HEK293 (cell line): ENCODE measurements at regions not wholly inside any gene's neighbourhood (a gene's known extent, or its start where the extent isn't known, plus 50 kb on each side); places are given as distances from the start of the nearest gene placed in this dataset.

Experiments used
- GLIS1 ChIP-seq: fragments of 450-650 bp; formaldehyde crosslinking; IDR thresholded peaks from 2 replicates; pipeline ENCODE4 v1.5.1; 2016; ENCODE audit warnings: missing biosample characterization, missing genetic modification characterization
- HOXA7 ChIP-seq: sonication (generic); formaldehyde crosslinking; IDR thresholded peaks from 2 replicates; pipeline ENCODE4 v1.8.1; 2022; ENCODE audit warnings: missing genetic modification reagents, borderline replicate concordance
- MEIS1 ChIP-seq: sonication (generic); formaldehyde crosslinking; IDR thresholded peaks from 2 replicates; pipeline ENCODE4 v1.8.1; 2022; ENCODE audit warnings: missing genetic modification reagents, mild to moderate bottlenecking, borderline replicate concordance
- PRDM1 ChIP-seq: fragments of 450-650 bp; formaldehyde crosslinking; IDR thresholded peaks from 2 replicates; pipeline ENCODE4; 2016; ENCODE audit warnings: missing biosample characterization, missing genetic modification characterization
- PRDM6 ChIP-seq: fragments of 450-650 bp; formaldehyde crosslinking; IDR thresholded peaks from 2 replicates; pipeline ENCODE4 v1.5.1; 2017; ENCODE audit warnings: missing biosample characterization, missing genetic modification characterization
- REST ChIP-seq: fragments of 450-650 bp; formaldehyde crosslinking; IDR thresholded peaks from 2 replicates; pipeline ENCODE4 v1.5.1; 2016; ENCODE audit warnings: missing biosample characterization, missing genetic modification characterization
- SP2 ChIP-seq: fragments of 450-650 bp; formaldehyde crosslinking; IDR thresholded peaks from 2 replicates; pipeline ENCODE4 v1.5.1; 2016; ENCODE audit warnings: missing biosample characterization, missing genetic modification characterization
- TRIM28 ChIP-seq: IDR thresholded peaks from 2 replicates; pipeline ENCODE4 v1.6.1; 2011; ENCODE audit warnings: low read length, control low read depth, borderline replicate concordance
- TSHZ1 ChIP-seq: fragments of 450-650 bp; formaldehyde crosslinking; IDR thresholded peaks from 2 replicates; pipeline ENCODE4 v1.5.1; 2016; ENCODE audit warnings: missing biosample characterization, missing genetic modification characterization, borderline replicate concordance
- ZBTB11 ChIP-seq: fragments of 450-650 bp; formaldehyde crosslinking; conservative IDR thresholded peaks from 2 replicates; pipeline ENCODE4 v1.5.1; 2016; ENCODE audit warnings: low read depth, missing biosample characterization, missing genetic modification characterization
- ZEB2 ChIP-seq: fragments of 450-650 bp; formaldehyde crosslinking; IDR thresholded peaks from 2 replicates; pipeline ENCODE4 v1.5.1; 2016; ENCODE audit warnings: missing biosample characterization, missing genetic modification characterization
- ZFP69B ChIP-seq: fragments of 450-650 bp; formaldehyde crosslinking; IDR thresholded peaks from 2 replicates; pipeline ENCODE4 v1.5.1; 2016; ENCODE audit warnings: missing biosample characterization, missing genetic modification characterization
- ZIC2 ChIP-seq: fragments of 450-650 bp; formaldehyde crosslinking; IDR thresholded peaks from 2 replicates; pipeline ENCODE4 v1.5.1; 2016; ENCODE audit warnings: missing biosample characterization, missing genetic modification characterization
- ZNF19 ChIP-seq: fragments of 450-650 bp; formaldehyde crosslinking; IDR thresholded peaks from 2 replicates; pipeline ENCODE4; 2016; ENCODE audit warnings: missing biosample characterization, missing genetic modification characterization, low read depth
- ZNF280D ChIP-seq: fragments of 450-650 bp; formaldehyde crosslinking; IDR thresholded peaks from 2 replicates; pipeline ENCODE4 v1.5.1; 2016; ENCODE audit warnings: missing biosample characterization, missing genetic modification characterization
- ZNF571 ChIP-seq: fragments of 450-650 bp; formaldehyde crosslinking; IDR thresholded peaks from 2 replicates; pipeline ENCODE4 v1.5.0; 2017; ENCODE audit warnings: missing biosample characterization, missing genetic modification characterization
- ZNF596 ChIP-seq: fragments of 450-650 bp; IDR thresholded peaks from 2 replicates; pipeline ENCODE4 v1.5.0; 2018; ENCODE audit warnings: missing biosample characterization, mild to moderate bottlenecking, missing genetic modification characterization, moderate library complexity
- ZNF701 ChIP-seq: fragments of 450-650 bp; formaldehyde crosslinking; IDR thresholded peaks from 2 replicates; pipeline ENCODE4 v1.5.1; 2016; ENCODE audit warnings: missing biosample characterization, missing genetic modification characterization
- ZNF768 ChIP-seq: fragments of 450-650 bp; formaldehyde crosslinking; IDR thresholded peaks from 2 replicates; pipeline ENCODE4 v1.5.1; 2018; ENCODE audit warnings: missing biosample characterization, mild to moderate bottlenecking, missing genetic modification characterization
- ZNF776 ChIP-seq: fragments of 450-650 bp; formaldehyde crosslinking; IDR thresholded peaks from 2 replicates; pipeline ENCODE4 v1.5.0; 2017; ENCODE audit warnings: missing biosample characterization, missing genetic modification characterization, borderline replicate concordance
- ZNF792 ChIP-seq: fragments of 450-650 bp; formaldehyde crosslinking; IDR thresholded peaks from 2 replicates; pipeline ENCODE4 v1.5.1; 2016; ENCODE audit warnings: missing biosample characterization, missing genetic modification characterization
- ZSCAN23 ChIP-seq: fragments of 450-650 bp; formaldehyde crosslinking; IDR thresholded peaks from 2 replicates; pipeline ENCODE4 v1.5.1; 2016; ENCODE audit warnings: missing biosample characterization, missing genetic modification characterization
- TF ChIP-seq, protein P1 (sequence below): fragments of 450-650 bp; formaldehyde crosslinking; optimal IDR thresholded peaks from 2 replicates; pipeline ENCODE3; 2016; ENCODE audit warnings: missing biosample characterization, mild to moderate bottlenecking, missing genetic modification characterization

GRCh38 chr5:126055348-126055729, 367.9 kb upstream of the GRAMD2B start (continued):
- no peak for TF ChIP-seq REST (tag by site-specific recombination)
- no peak for TF ChIP-seq ZNF701 (tag by site-specific recombination)
- no peak for TF ChIP-seq ZNF19 (tag by site-specific recombination)
- no peak for TF ChIP-seq ZEB2 (tag by site-specific recombination)
- peak; percentile 81 for TF ChIP-seq GLIS1 (tag by site-specific recombination)
- no peak for TF ChIP-seq TRIM28
- TF ChIP-seq ZNF768 (tag by site-specific recombination) = no peak
- no peak for TF ChIP-seq ZBTB11 (tag by site-specific recombination)
- TF ChIP-seq ZNF792 = no peak
- TF ChIP-seq ZSCAN23 (tag by site-specific recombination) = no peak
- TF ChIP-seq MEIS1 (CRISPR knock-in tag) = no peak
- TF ChIP-seq SP2 (tag by site-specific recombination) = no peak
- TF ChIP-seq, protein P1, sequence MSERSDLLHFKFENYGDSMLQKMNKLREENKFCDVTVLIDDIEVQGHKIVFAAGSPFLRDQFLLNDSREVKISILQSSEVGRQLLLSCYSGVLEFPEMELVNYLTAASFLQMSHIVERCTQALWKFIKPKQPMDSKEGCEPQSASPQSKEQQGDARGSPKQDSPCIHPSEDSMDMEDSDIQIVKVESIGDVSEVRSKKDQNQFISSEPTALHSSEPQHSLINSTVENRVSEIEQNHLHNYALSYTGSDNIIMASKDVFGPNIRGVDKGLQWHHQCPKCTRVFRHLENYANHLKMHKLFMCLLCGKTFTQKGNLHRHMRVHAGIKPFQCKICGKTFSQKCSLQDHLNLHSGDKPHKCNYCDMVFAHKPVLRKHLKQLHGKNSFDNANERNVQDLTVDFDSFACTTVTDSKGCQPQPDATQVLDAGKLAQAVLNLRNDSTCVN (tag by site-specific recombination) = no peak
- TF ChIP-seq HOXA7 (CRISPR knock-in tag) = no peak
- TF ChIP-seq TSHZ1 (tag by site-specific recombination) = no peak
- TF ChIP-seq ZFP69B = no peak
- TF ChIP-seq PRDM1 (tag by site-specific recombination) = no peak
- TF ChIP-seq ZNF596 (tag by site-specific recombination) = peak; percentile 68
- no peak for TF ChIP-seq ZNF571 (tag by site-specific recombination)
- TF ChIP-seq PRDM6 (tag by site-specific recombination) = peak; percentile 96
- no peak for TF ChIP-seq ZIC2 (tag by site-specific recombination)
- no peak for TF ChIP-seq ZNF776 (tag by site-specific recombination)
- TF ChIP-seq ZNF280D = no peak
